Ishikawa (cell line): ENCODE measurements at regions not wholly inside any gene's neighbourhood (a gene's known extent, or its start where the extent isn't known, plus 50 kb on each side); places are given as distances from the start of the nearest gene placed in this dataset.

Experiments
- CEBPB ChIP-seq: IDR thresholded peaks from 2 replicates; pipeline ENCODE4 v1.6.1; 2012
- MAX ChIP-seq: IDR thresholded peaks from 2 replicates; pipeline ENCODE4 v1.6.1; 2012
- RAD21 ChIP-seq: IDR thresholded peaks from 2 replicates; pipeline ENCODE4 v1.6.1; 2012; ENCODE audit warnings: low read depth
- TAF1 ChIP-seq: IDR thresholded peaks from 2 replicates; pipeline ENCODE4 v1.6.1; 2012; ENCODE audit warnings: low read depth, mild to moderate bottlenecking
- TCF12 ChIP-seq: IDR thresholded peaks from 2 replicates; pipeline ENCODE4 v1.6.1; 2012; ENCODE audit warnings: low read depth
- ZBTB7A ChIP-seq: IDR thresholded peaks from 2 replicates; pipeline ENCODE4 v1.6.1; 2012; ENCODE audit warnings: low read depth

- TF ChIP-seq RAD21 (no peak), CEBPB (no peak), ZBTB7A (no peak), TCF12 (no peak), MAX (no peak), TAF1 (no peak)
Observed at GRCh38 chr18:78454221-78454620, 525.4 kb upstream of the SALL3 start.
